ENCODE measurements at regions not wholly inside any gene's neighbourhood (a gene's known extent, or its start where the extent isn't known, plus 50 kb on each side); places are given as distances from the start of the nearest gene placed in this dataset.

DNA sequence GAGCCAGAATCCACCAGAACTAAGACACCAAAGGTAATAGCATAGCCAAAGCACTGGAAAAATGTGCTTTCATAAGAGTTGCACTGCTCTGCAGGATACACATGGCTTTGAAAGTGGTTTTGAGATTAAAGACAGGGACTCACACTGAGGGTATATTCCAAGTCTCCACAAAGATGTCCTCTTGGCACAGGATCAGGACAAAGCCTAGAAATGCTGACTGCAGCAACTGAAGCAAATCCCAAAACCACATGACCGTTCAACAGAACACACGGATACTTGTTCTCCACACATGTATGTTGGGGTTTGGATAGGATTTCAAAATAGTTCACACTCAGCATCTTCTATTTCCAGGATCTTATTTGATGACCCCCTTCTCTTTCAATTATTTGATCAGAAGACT is 364.3 kb upstream of the HSF2 start:
- TF ChIP-seq, protein P1, sequence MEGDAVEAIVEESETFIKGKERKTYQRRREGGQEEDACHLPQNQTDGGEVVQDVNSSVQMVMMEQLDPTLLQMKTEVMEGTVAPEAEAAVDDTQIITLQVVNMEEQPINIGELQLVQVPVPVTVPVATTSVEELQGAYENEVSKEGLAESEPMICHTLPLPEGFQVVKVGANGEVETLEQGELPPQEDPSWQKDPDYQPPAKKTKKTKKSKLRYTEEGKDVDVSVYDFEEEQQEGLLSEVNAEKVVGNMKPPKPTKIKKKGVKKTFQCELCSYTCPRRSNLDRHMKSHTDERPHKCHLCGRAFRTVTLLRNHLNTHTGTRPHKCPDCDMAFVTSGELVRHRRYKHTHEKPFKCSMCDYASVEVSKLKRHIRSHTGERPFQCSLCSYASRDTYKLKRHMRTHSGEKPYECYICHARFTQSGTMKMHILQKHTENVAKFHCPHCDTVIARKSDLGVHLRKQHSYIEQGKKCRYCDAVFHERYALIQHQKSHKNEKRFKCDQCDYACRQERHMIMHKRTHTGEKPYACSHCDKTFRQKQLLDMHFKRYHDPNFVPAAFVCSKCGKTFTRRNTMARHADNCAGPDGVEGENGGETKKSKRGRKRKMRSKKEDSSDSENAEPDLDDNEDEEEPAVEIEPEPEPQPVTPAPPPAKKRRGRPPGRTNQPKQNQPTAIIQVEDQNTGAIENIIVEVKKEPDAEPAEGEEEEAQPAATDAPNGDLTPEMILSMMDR (IDR thresholded peaks at IDR 0.05 in 4 of 5, conservative IDR thresholded peaks at IDR 0.05 in 1 of 5), result no peak
- no peak for TF ChIP-seq POLR2A (IDR thresholded peaks at IDR 0.05)
